Hepatocyte (in vitro differentiated cells): ENCODE measurements at regions not wholly inside any gene's neighbourhood (a gene's known extent, or its start where the extent isn't known, plus 50 kb on each side); places are given as distances from the start of the nearest gene placed in this dataset.

Source experiments
- EZH2 ChIP-seq: fragments of 200-600 bp; sonication (generic); IDR thresholded peaks from 2 replicates; pipeline ENCODE4 v1.6.1; 2016; ENCODE audit warnings: antibody characterized with exemption, mild to moderate bottlenecking, borderline replicate concordance
- TF ChIP-seq, protein P1 (sequence below): fragments of 200-600 bp; sonication (generic); IDR thresholded peaks from 2 replicates; pipeline ENCODE4 v1.5.1; 2016; ENCODE audit warnings: antibody characterized with exemption, mild to moderate bottlenecking; ENCODE audit not compliant: poor library complexity

DNA sequence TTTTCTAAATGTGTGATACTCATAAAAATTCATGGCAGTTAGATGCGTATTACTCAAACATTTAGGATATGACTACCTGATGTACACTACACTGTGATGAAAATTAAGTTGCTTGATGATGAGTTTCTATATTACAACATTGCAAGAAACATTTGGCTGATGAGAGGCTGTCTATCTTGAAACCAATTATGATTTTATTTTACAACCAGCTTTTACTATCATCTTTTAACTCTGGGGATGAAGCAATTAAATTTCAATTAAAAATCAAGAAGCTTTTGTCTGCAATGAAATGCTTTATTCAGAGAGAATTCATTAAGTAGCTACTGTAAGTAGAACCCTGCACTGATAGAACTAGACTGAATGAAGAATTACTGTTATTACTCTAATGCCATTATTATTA, 500.4 kb downstream of the KCTD16 start:
- TF ChIP-seq, protein P1, sequence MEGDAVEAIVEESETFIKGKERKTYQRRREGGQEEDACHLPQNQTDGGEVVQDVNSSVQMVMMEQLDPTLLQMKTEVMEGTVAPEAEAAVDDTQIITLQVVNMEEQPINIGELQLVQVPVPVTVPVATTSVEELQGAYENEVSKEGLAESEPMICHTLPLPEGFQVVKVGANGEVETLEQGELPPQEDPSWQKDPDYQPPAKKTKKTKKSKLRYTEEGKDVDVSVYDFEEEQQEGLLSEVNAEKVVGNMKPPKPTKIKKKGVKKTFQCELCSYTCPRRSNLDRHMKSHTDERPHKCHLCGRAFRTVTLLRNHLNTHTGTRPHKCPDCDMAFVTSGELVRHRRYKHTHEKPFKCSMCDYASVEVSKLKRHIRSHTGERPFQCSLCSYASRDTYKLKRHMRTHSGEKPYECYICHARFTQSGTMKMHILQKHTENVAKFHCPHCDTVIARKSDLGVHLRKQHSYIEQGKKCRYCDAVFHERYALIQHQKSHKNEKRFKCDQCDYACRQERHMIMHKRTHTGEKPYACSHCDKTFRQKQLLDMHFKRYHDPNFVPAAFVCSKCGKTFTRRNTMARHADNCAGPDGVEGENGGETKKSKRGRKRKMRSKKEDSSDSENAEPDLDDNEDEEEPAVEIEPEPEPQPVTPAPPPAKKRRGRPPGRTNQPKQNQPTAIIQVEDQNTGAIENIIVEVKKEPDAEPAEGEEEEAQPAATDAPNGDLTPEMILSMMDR, result no peak
- no peak for TF ChIP-seq EZH2
